CD4-positive, alpha-beta T cell treated with Interleukin-15 for 4 hours (primary cell): ENCODE measurements at regions not wholly inside any gene's neighbourhood (a gene's known extent, or its start where the extent isn't known, plus 50 kb on each side); places are given as distances from the start of the nearest gene placed in this dataset.

Experiments used
- DNase-seq: peaks from one replicate; pipeline ENCODE4 v3.0.0-alpha.2; 2020; ENCODE audit warnings: low spot score

DNA sequence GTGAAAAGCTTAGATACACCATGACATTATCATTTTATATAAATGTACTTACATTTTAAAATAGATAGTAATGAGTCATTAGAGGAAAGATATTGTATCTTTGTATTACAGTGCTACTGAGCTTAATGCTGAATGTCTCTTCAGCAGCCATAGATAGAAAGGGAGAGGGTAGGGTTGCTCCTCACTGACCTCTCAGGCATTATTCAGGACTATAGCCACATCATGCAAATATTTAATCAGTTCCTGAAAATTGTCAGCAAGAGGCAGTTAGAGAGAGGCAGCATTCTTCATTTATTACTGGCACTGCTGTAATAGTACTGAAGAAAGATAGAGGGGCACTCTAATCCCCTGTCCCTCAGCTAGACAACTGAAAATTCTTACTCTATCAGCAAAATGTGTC is 242.0 kb upstream of the TANK start:
- no peak for DNase-seq

DNA sequence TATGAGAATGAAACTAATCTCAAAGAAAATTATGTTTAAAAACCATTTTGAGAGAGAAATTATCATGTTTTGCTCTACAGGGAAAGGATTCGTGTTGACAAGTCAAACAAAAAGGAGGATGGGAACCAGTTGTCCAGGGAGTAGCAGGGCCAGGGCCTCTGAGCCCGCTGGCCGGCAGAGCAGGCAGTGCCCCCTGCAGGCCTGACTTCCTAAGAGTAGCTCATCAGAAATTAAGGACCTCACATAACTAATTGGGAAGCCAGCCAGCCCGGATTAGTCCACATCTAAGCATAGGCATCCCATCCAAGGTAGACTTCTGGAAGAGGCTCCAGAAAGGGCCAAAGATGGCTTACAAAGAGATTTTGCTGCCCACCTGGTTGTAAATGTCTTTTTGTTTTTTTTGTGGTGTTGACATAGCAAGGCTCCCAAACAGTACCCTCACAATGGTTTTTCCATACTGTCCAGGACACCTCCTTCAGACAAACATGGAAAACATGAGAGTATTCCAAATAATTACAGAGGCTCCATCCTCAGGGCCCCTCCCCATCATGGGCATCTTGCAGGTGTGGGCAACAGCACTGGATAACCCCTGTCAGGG is 241.2 kb upstream of the TANK start:
- peak; percentile 24 for DNase-seq

DNA sequence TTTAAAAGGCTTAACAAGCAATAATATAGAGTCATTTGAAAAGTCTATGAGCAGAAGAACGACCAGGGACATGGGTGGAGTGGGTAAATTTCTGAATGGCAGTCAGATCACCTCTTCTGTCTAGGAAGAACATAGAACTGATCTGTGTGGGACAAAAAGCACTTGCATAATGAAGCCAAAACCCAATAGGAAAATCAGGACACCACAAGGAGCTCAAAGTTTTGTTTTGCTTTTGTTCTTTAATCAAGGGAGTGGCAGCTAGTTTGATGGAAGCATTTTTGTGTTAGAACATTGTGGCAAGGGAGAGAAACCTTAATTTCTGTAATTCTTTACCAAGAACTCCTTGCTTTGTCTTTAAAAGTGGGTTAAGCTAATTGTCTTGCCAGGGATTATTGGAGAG is 240.2 kb upstream of the TANK start:
- DNase-seq, result no peak

GRCh38 chr2:160920791-160921303 is 239.4 kb upstream of the TANK start:
- DNase-seq, result no peak

GRCh38 chr2:160921386-160921964 is 238.8 kb upstream of the TANK start:
- DNase-seq, result no peak

DNA sequence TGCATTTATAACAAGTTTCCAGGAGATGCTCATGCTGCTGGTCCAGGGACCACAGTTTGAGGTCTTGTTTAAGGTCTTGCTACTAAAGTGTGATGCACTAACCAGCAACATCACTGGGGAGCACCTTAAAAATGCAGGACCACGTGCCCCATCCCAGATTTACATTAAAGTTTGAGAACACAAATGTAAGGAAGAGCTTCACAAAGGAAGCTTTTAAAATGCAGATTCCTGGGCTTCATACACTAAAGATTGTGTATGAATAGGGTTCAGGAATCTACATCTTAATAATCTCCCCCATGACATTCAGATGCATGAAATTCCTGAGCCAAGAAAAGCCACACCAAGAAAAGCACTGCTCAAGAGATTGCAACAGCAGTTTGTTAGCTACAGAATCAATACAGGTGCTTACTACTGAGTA is 235.3 kb upstream of the TANK start:
- no peak for DNase-seq

DNA sequence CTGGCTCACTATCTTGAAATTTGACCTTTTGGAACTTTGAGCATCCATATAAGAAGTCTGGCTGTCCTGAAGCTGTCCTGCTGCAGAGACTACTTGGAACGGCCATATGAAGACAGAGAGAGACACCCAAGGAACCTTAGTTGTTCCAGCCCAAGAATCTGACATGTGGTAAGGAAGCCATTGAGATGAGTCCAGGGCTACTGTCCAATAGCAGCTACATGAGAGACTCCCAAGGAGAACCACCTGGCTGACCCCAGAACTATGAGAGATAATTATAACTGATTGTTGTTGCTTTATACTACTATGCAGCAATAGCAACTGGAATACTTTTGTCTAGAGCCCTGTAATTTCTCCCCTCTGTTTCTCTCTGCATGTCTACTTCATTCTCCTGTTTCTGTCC is 234.3 kb upstream of the TANK start:
- no peak for DNase-seq

DNA sequence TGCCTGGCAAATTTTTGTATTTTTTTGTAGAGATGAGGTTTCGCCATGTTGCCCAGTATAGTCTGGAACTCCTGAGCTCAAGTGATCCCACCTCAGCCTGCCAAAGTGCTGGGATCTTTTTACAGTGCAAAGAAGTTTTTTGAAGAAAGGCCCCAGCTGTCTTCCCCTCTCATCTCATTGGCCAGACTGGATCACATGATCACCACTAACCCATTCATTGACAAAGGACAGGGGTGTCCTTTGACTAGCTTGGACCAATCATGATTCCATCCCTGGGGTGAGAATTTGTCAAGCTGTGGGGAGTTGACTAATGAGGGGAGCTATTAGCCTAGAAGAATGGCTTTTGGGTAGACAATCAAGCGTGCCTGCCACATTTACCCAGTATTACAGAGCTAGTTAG is 232.9 kb upstream of the TANK start:
- DNase-seq, result no peak

GRCh38 chr2:160928854-160929301 is 231.3 kb upstream of the TANK start:
- DNase-seq, result no peak

DNA sequence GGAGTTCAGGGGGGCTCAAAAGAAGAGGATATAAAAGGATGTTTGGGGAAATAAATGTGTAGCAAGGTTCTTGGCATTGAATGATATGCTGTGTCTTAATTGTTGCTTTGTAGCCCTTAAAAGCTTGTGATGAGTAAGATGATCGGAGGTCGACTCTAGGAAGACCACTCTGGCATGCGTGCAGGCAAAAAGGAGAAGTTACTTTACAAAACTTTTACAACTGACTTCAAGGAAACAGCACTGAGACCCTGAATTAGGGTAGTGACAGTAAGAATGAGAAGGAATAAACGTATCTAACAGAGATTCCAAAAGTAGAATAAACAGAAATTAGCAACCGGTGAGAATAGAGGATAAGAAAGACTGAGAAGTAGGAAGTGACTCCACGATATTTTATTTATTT is 228.7 kb upstream of the TANK start:
- DNase-seq, result no peak

- no peak for DNase-seq
Measured at GRCh38 chr2:160932960-160933359, 227.3 kb upstream of the TANK start.

- no peak for DNase-seq
Measured at GRCh38 chr2:160934263-160934662, 226.0 kb upstream of the TANK start.

- DNase-seq, result no peak
Measured at GRCh38 chr2:160934991-160935390, 225.2 kb upstream of the TANK start.

GRCh38 chr2:160936044-160936806 is 224.0 kb upstream of the TANK start:
- DNase-seq, result no peak

GRCh38 chr2:160940271-160940670 is 220.0 kb upstream of the TANK start:
- no peak for DNase-seq

GRCh38 chr2:160940699-160941098 is 219.5 kb upstream of the TANK start:
- peak; percentile 34 for DNase-seq

- DNase-seq, result no peak
Measured at GRCh38 chr2:160941290-160941846, 218.9 kb upstream of the TANK start.

DNA sequence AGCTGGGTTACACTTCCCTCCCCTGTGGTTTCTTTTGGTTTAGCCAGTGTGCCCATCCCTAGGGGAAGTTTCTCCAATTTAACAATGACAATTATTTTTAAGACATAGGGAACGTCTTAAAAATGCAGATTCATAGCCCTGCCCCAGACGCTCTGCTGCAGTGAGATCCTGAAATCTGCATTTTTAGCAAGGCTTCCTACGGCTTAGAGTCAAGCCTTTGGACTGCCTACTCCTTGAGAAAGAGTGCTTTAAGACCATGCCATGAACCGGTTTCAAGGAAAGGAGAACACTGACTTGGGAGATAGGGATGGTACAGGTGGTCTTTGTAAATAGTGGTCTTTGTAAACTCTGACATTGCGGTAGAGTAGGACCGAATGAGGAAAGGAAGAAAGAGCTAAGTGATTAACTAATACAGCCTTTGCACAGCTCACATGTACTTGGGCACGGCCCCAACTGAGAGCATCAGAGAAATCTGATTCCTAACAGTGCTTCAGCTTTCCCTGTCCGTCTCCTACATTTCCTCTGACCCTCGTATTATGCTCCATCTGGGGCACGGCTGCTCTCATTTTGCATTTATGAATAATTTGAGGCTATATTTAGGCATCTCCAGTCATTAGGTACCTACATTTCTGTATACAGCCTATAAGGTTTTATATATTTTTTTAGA is 217.6 kb upstream of the TANK start:
- DNase-seq, result no peak

DNA sequence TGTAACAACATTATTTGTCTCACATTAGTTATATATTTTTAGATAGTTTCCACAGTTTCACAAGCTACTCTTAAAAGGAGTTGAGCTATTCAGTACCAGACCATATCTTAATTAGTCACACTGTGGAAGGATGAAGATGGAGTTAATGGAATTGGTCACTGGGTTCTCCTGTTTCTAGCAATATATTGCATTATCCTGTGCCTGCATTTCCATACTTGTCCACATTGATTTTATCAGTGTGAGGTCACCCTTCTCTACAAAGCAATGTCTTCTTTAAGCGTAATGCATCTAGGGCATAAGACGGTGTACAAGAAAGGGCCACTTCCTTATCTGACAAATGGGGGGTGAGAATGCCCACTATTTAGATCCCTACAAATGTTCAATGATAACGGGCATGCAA is 216.8 kb upstream of the TANK start:
- no peak for DNase-seq

DNA sequence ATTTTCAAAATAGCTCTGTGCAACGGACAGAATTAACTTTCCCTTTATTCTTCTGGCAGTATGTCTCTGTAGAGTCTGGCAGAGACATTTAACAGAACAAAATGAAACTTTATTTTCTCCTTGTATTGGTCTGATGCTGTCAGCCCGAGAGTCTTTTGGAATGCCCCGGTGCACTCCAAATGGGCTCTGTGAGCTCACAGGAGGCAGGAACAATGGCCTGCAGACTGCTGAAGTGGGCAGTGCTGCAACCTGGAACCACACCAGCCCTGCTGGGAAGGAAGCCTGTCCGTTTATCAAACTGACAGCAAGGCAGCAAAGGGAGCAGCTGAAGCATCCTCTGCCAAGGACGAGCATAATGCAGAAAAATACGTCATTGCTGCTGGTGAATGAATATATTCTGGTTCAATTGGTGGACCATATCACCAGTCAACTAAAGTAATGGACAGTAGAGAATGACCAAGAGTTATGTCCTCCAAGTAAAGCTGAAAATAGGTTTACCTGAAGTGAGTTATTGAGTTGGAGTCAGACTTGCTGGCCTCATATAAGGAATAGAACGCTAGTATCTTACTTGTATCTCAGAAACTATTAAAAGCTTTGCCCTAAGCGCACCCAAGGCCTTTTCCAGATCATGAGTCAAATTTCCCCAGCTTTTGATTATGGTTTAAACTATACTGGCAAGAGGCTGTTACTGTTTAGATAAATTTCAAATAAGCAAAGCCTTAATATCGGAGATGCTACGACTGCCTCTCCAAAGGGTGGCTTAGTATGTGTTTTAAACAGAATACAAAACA is 207.6 kb upstream of the TANK start:
- no peak for DNase-seq

GRCh38 chr2:160955578-160955977 is 204.7 kb upstream of the TANK start:
- no peak for DNase-seq
